Testis (tissue), 2 donors: ENCODE measurements at regions not wholly inside any gene's neighbourhood (a gene's known extent, or its start where the extent isn't known, plus 50 kb on each side); places are given as distances from the start of the nearest gene placed in this dataset.

Source experiments
- DNase-seq: peaks from one replicate; pipeline ENCODE4 v3.0.0-alpha.2; 2019
- H3K27ac ChIP-seq, 2 donors: fragments of 200-600 bp; sonication (generic); one replicate each; pipeline ENCODE4 v1.5.1; 2019
- H3K27me3 ChIP-seq: fragments of 200-600 bp; sonication (generic); one replicate; pipeline ENCODE4 v1.5.1; 2019
- H3K36me3 ChIP-seq: fragments of 200-600 bp; sonication (generic); one replicate; pipeline ENCODE4 v1.5.1; 2017; ENCODE audit warnings: low read depth; ENCODE audit errors: missing control alignments
- H3K4me1 ChIP-seq: fragments of 200-600 bp; sonication (generic); one replicate; pipeline ENCODE4 v1.5.1; 2019
- H3K4me3 ChIP-seq, 2 donors: fragments of 200-600 bp; sonication (generic); one replicate each; pipeline ENCODE4 v1.5.1; 2017 to 2019
- H3K9me3 ChIP-seq: fragments of 200-600 bp; sonication (generic); one replicate; pipeline ENCODE4 v1.5.1; 2017
- CTCF ChIP-seq, 3 experiments: fragments of 450-650 bp in 2 of 3; fragments of 200-600 bp in 1 of 3; sonication (generic) in 1 of 3; IDR thresholded peaks; one replicate each; pipeline ENCODE4 v1.5.1; 2016 to 2019; ENCODE audit warnings: antibody characterized with exemption in 3 of 3, mild to moderate bottlenecking in 2 of 3, moderate library complexity in 1 of 3
- POLR2A ChIP-seq: fragments of 450-650 bp; IDR thresholded peaks from one replicate; pipeline ENCODE4 v1.6.1; 2017; ENCODE audit warnings: antibody characterized with exemption, mild to moderate bottlenecking, moderate library complexity
- WGBS, 2 donors: methylation state at CpG; one replicate each; pipeline ENCODE4 v1.1.5; 2018; 5-methylcytosine and 5-hydroxymethylcytosine counted together
- intact Hi-C: fragments of 100-400 bp; cut with DNase I; formaldehyde crosslinking; loops from one replicate; pipeline ENCODE4 v1.15.1; 2023; ENCODE audit warnings: low total_unique reads

GRCh38 chr13:50476577-50477285 is 366.8 kb downstream of the DLEU7 start:
- WGBS, 2 donors: 42 to 51% methylated on average over 5 of the region's 5 CpGs
- H3K9me3 ChIP-seq: no peaks in the 10 kb centered on the region
- H3K36me3 ChIP-seq: no peaks in the 10 kb centered on the region
- H3K4me1 ChIP-seq: no peaks in the 10 kb centered on the region
- DNase-seq: no peak
- no peaks in the 10 kb centered on the region for H3K27me3 ChIP-seq
- H3K27ac ChIP-seq: no peak overlapping the region
- H3K4me3 ChIP-seq: no peak overlapping the region
- TF ChIP-seq POLR2A: no peak
- no peak for TF ChIP-seq CTCF (IDR thresholded peaks at IDR 0.05)
- intact Hi-C loops: no loop called here

DNA sequence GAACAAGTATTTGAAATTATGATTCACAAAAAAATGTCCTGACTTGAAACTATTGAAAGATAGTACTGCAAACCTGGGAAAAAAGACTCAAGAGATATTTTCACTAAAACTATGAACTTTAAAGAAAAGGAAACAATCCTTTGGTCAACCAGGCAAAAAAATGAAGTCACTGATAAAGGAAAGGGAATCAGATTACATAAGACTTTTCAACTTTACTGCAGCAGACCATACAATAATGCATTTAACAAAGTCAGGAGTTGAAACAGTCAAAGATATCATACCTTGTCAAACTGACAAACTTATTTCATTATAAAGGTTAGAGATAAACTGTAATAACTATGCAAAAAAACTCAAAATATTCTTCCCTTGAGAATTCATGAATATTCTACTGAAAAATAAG is 361.6 kb downstream of the DLEU7 start:
- Histone ChIP-seq H3K9me3 (no peaks in the 10 kb centered on the region), H3K4me1 (no peaks in the 10 kb centered on the region), H3K27me3 (no peaks in the 10 kb centered on the region), H3K36me3 (no peaks in the 10 kb centered on the region), H3K4me3 (no peak overlapping the region), H3K27ac (no peak overlapping the region)
- DNase-seq: no peak
- TF ChIP-seq CTCF (IDR thresholded peaks at IDR 0.05) (no peak), POLR2A (no peak)
- intact Hi-C loops: no loop called here

DNA sequence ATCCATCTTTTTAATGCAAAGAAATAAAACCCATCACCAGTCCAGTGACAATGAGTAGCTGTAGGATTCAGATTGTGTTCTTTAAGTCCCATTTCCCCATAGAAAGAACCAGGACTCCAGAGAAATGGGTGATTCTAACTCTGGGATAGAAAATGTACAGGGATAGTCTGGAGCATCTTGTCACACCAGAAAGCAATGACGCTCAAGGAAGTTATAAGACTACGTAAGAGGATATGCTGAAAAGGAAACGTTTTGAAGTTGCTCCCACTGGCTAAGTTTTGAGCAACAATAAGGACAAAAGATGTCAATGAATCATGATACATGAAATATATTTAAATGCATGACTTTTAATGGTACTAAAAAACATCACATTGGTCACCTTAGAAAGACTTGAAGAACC is 360.1 kb downstream of the DLEU7 start:
- no peak overlapping the region for H3K4me3 ChIP-seq
- no peaks in the 10 kb centered on the region for H3K9me3 ChIP-seq
- WGBS, 2 donors: 83 to 85% methylated on average over 3 of the region's 3 CpGs
- H3K4me1 ChIP-seq: no peaks in the 10 kb centered on the region
- H3K27me3 ChIP-seq: no peaks in the 10 kb centered on the region
- DNase-seq: no peak
- TF ChIP-seq POLR2A (no peak), CTCF (IDR thresholded peaks at IDR 0.05) (no peak)
- no peaks in the 10 kb centered on the region for H3K36me3 ChIP-seq
- no peak overlapping the region for H3K27ac ChIP-seq
- intact Hi-C loops: no loop called here

- no peak for TF ChIP-seq CTCF (IDR thresholded peaks at IDR 0.05)
- no peak for TF ChIP-seq POLR2A
- H3K27ac ChIP-seq: no peak overlapping the region
- no peaks in the 10 kb centered on the region for H3K36me3 ChIP-seq
- H3K9me3 ChIP-seq: no peaks in the 10 kb centered on the region
- H3K4me1 ChIP-seq: no peaks in the 10 kb centered on the region
- no peaks in the 10 kb centered on the region for H3K27me3 ChIP-seq
- peak; percentile 17 for DNase-seq
- 42 to 68% methylated on average over 12 of the region's 12 CpGs for WGBS, 2 donors
- no peak overlapping the region for H3K4me3 ChIP-seq
- intact Hi-C loops: no loop called here
These were observed 358.9 kb downstream of the DLEU7 start for GRCh38 chr13:50484472-50485113.
